ENCODE measurements at regions not wholly inside any gene's neighbourhood (a gene's known extent, or its start where the extent isn't known, plus 50 kb on each side); places are given as distances from the start of the nearest gene placed in this dataset.

GRCh38 chr5:56648460-56649034, 166.8 kb upstream of the MAP3K1 start:
- Histone ChIP-seq H3K4me3 (ENCODE audit: insufficient read depth, low read depth, low read length) (no peak overlapping the region), H3K9me3 (ENCODE audit: control insufficient read depth, low read length) (no peaks in the 10 kb centered on the region), H3K27me3 (ENCODE audit: control insufficient read depth, insufficient read depth, low read length, poor library complexity, severe bottlenecking) (no peaks in the 10 kb centered on the region), H3K36me3 (ENCODE audit: control insufficient read depth, insufficient read depth, low read length) (no peaks in the 10 kb centered on the region), H3K27ac (ENCODE audit: insufficient read depth, low read depth, low read length, poor library complexity, severe bottlenecking) (no peak overlapping the region), H3K4me1 (ENCODE audit: control insufficient read depth, insufficient read depth, low read length) (peaks cover 3% of the 10 kb centered on the region)
- 89 to 97% methylated on average over 1 to 2 of the region's 2 CpGs for WGBS, 2 experiments

GRCh38 chr5:56647099-56647850, 168.1 kb upstream of the MAP3K1 start:
- no peaks in the 10 kb centered on the region for H3K36me3 ChIP-seq (ENCODE audit: control insufficient read depth, insufficient read depth, low read length)
- H3K27ac ChIP-seq (ENCODE audit: insufficient read depth, low read depth, low read length, poor library complexity, severe bottlenecking): no peak overlapping the region
- WGBS, 2 experiments: 91 to 98% methylated on average over 3 to 4 of the region's 4 CpGs
- H3K4me1 ChIP-seq (ENCODE audit: control insufficient read depth, insufficient read depth, low read length): peaks cover 3% of the 10 kb centered on the region
- no peaks in the 10 kb centered on the region for H3K27me3 ChIP-seq (ENCODE audit: control insufficient read depth, insufficient read depth, low read length, poor library complexity, severe bottlenecking)
- no peaks in the 10 kb centered on the region for H3K9me3 ChIP-seq (ENCODE audit: control insufficient read depth, low read length)
- no peak overlapping the region for H3K4me3 ChIP-seq (ENCODE audit: insufficient read depth, low read depth, low read length)

- Histone ChIP-seq H3K27me3 (ENCODE audit: control insufficient read depth, insufficient read depth, low read length, poor library complexity, severe bottlenecking) (no peaks in the 10 kb centered on the region), H3K36me3 (ENCODE audit: control insufficient read depth, insufficient read depth, low read length) (no peaks in the 10 kb centered on the region), H3K9me3 (ENCODE audit: control insufficient read depth, low read length) (no peaks in the 10 kb centered on the region), H3K4me1 (ENCODE audit: control insufficient read depth, insufficient read depth, low read length) (peaks cover 6% of the 10 kb centered on the region), H3K27ac (ENCODE audit: insufficient read depth, low read depth, low read length, poor library complexity, severe bottlenecking) (no peak overlapping the region), H3K4me3 (ENCODE audit: insufficient read depth, low read depth, low read length) (no peak overlapping the region)
- WGBS, 2 experiments: 91 to 94% methylated on average over 7 to 8 of the region's 8 CpGs
Observed at GRCh38 chr5:56641635-56642260, 173.6 kb upstream of the MAP3K1 start.

GRCh38 chr5:56640763-56641406, 174.5 kb upstream of the MAP3K1 start:
- H3K9me3 ChIP-seq (ENCODE audit: control insufficient read depth, low read length): no peaks in the 10 kb centered on the region
- no peaks in the 10 kb centered on the region for H3K27me3 ChIP-seq (ENCODE audit: control insufficient read depth, insufficient read depth, low read length, poor library complexity, severe bottlenecking)
- peaks cover 6% of the 10 kb centered on the region for H3K4me1 ChIP-seq (ENCODE audit: control insufficient read depth, insufficient read depth, low read length)
- no peak overlapping the region for H3K4me3 ChIP-seq (ENCODE audit: insufficient read depth, low read depth, low read length)
- WGBS, 2 experiments: 90 to 93% methylated on average over 3 of the region's 3 CpGs
- H3K36me3 ChIP-seq (ENCODE audit: control insufficient read depth, insufficient read depth, low read length): no peaks in the 10 kb centered on the region
- H3K27ac ChIP-seq (ENCODE audit: insufficient read depth, low read depth, low read length, poor library complexity, severe bottlenecking): no peak overlapping the region

GRCh38 chr5:56639476-56639875, 175.9 kb upstream of the MAP3K1 start:
- Histone ChIP-seq H3K4me1 (ENCODE audit: control insufficient read depth, insufficient read depth, low read length) (peaks cover 6% of the 10 kb centered on the region), H3K4me3 (ENCODE audit: insufficient read depth, low read depth, low read length) (no peak overlapping the region), H3K27me3 (ENCODE audit: control insufficient read depth, insufficient read depth, low read length, poor library complexity, severe bottlenecking) (no peaks in the 10 kb centered on the region), H3K27ac (ENCODE audit: insufficient read depth, low read depth, low read length, poor library complexity, severe bottlenecking) (no peak overlapping the region), H3K36me3 (ENCODE audit: control insufficient read depth, insufficient read depth, low read length) (no peaks in the 10 kb centered on the region), H3K9me3 (ENCODE audit: control insufficient read depth, low read length) (no peaks in the 10 kb centered on the region)
- WGBS, 2 experiments: 95 to 96% methylated on average over 2 of the region's 2 CpGs

GRCh38 chr5:56638768-56639238, 176.5 kb upstream of the MAP3K1 start:
- peaks cover 6% of the 10 kb centered on the region for H3K4me1 ChIP-seq (ENCODE audit: control insufficient read depth, insufficient read depth, low read length)
- no peaks in the 10 kb centered on the region for H3K36me3 ChIP-seq (ENCODE audit: control insufficient read depth, insufficient read depth, low read length)
- H3K4me3 ChIP-seq (ENCODE audit: insufficient read depth, low read depth, low read length): no peak overlapping the region
- 90% methylated on average over 5 of the region's 5 CpGs for WGBS, 2 experiments
- no peaks in the 10 kb centered on the region for H3K9me3 ChIP-seq (ENCODE audit: control insufficient read depth, low read length)
- H3K27me3 ChIP-seq (ENCODE audit: control insufficient read depth, insufficient read depth, low read length, poor library complexity, severe bottlenecking): no peaks in the 10 kb centered on the region
- H3K27ac ChIP-seq (ENCODE audit: insufficient read depth, low read depth, low read length, poor library complexity, severe bottlenecking): no peak overlapping the region

- no peak overlapping the region for H3K27ac ChIP-seq (ENCODE audit: insufficient read depth, low read depth, low read length, poor library complexity, severe bottlenecking)
- H3K36me3 ChIP-seq (ENCODE audit: control insufficient read depth, insufficient read depth, low read length): no peaks in the 10 kb centered on the region
- 77 to 88% methylated on average over 2 of the region's 2 CpGs for WGBS, 2 experiments
Observed at GRCh38 chr5:56638061-56638621, 177.2 kb upstream of the MAP3K1 start.

GRCh38 chr5:56637321-56637920, 177.9 kb upstream of the MAP3K1 start:
- H3K36me3 ChIP-seq (ENCODE audit: control insufficient read depth, insufficient read depth, low read length): no peaks in the 10 kb centered on the region
- H3K4me3 ChIP-seq (ENCODE audit: insufficient read depth, low read depth, low read length): no peak overlapping the region
- H3K27me3 ChIP-seq (ENCODE audit: control insufficient read depth, insufficient read depth, low read length, poor library complexity, severe bottlenecking): no peaks in the 10 kb centered on the region
- WGBS, 2 experiments: 41 to 55% methylated on average over 3 of the region's 3 CpGs
- no peak overlapping the region for H3K27ac ChIP-seq (ENCODE audit: insufficient read depth, low read depth, low read length, poor library complexity, severe bottlenecking)
- no peaks in the 10 kb centered on the region for H3K9me3 ChIP-seq (ENCODE audit: control insufficient read depth, low read length)
- H3K4me1 ChIP-seq (ENCODE audit: control insufficient read depth, insufficient read depth, low read length): peaks cover 6% of the 10 kb centered on the region

More at GRCh38 chr5:56638061-56638621, 177.2 kb upstream of the MAP3K1 start:
- peaks cover 6% of the 10 kb centered on the region for H3K4me1 ChIP-seq (ENCODE audit: control insufficient read depth, insufficient read depth, low read length)
- no peaks in the 10 kb centered on the region for H3K27me3 ChIP-seq (ENCODE audit: control insufficient read depth, insufficient read depth, low read length, poor library complexity, severe bottlenecking)
- H3K9me3 ChIP-seq (ENCODE audit: control insufficient read depth, low read length): no peaks in the 10 kb centered on the region
- H3K4me3 ChIP-seq (ENCODE audit: insufficient read depth, low read depth, low read length): no peak overlapping the region

- 91 to 96% methylated on average over 1 of the region's 1 CpG for WGBS, 2 experiments
- Histone ChIP-seq H3K4me3 (ENCODE audit: insufficient read depth, low read depth, low read length) (no peak overlapping the region), H3K27ac (ENCODE audit: insufficient read depth, low read depth, low read length, poor library complexity, severe bottlenecking) (no peak overlapping the region), H3K4me1 (ENCODE audit: control insufficient read depth, insufficient read depth, low read length) (peaks cover 6% of the 10 kb centered on the region), H3K27me3 (ENCODE audit: control insufficient read depth, insufficient read depth, low read length, poor library complexity, severe bottlenecking) (no peaks in the 10 kb centered on the region), H3K36me3 (ENCODE audit: control insufficient read depth, insufficient read depth, low read length) (no peaks in the 10 kb centered on the region), H3K9me3 (ENCODE audit: control insufficient read depth, low read length) (no peaks in the 10 kb centered on the region)
Observed at GRCh38 chr5:56633950-56634349, 181.4 kb upstream of the MAP3K1 start.

Measured in ectodermal cell (in vitro differentiated cells).